ENCODE measurements at regions not wholly inside any gene's neighbourhood (a gene's known extent, or its start where the extent isn't known, plus 50 kb on each side); places are given as distances from the start of the nearest gene placed in this dataset.

DNA sequence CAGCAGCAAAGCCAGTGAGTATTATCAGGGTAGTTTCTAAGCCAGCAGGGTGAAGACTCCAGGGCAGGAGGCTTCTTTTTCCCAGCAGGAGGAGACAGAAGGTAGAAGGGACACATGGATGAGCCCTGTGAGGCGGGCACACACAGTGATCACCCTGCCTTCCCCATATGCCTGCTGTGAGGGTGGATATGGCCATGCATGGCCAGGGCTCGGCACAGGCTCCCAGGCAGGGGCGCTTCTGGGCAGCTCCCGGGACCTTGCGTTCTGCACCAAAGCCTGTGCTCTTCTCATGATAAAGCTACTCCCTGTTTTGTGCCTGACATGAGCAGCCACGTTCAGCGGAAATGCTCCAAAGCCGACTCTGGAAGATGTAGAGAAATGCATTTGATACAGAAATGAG is 807.2 kb downstream of the TYW1 start:
- peaks cover 0 to 30% (median 13%) of the 10 kb centered on the region in 5 donors for H3K4me1 ChIP-seq (ENCODE audit: control insufficient read depth in 5 of 5, insufficient read depth in 5 of 5, low read length in 5 of 5)
- no peak overlapping the region for H3K4me3 ChIP-seq (ENCODE audit: low read depth in 1 of 5, low read length in 5 of 5)
- H3K27me3 ChIP-seq (ENCODE audit: control insufficient read depth in 5 of 5, insufficient read depth in 4 of 5, low read length in 5 of 5), result peaks cover 0 to 5% (median 0%) of the 10 kb centered on the region in 5 donors

DNA sequence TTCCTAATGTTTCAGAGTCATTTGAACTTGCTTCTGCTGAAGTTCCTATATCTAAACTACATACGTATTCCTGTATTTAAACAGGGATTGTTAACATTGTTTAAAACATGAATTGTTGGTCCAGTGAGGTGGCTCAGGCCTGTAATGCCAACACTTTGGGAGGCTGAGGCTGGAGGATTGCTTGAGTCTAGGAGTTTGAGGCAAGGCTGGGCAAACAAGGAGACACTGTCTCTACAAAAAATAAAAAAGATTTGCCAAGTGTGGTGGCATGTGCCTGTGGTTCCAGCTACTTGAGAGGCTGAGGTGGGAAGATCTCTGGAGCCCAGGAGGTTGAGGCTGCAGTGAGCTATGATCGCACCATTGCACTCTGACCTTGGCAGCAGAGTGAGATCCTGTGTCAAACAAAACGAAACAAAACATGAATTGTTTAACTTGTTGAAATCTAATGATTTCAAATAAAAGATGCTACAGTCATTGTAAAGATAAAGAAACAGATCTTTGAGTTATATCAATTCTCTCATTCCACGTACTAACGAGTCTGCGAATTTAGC is 809.4 kb downstream of the TYW1 start:
- Histone ChIP-seq H3K27me3 (ENCODE audit: control insufficient read depth in 5 of 5, insufficient read depth in 4 of 5, low read length in 5 of 5) (peaks cover 0 to 5% (median 0%) of the 10 kb centered on the region in 5 donors), H3K27ac (ENCODE audit: low read depth, low read length) (no peak overlapping the region), H3K4me3 (ENCODE audit: low read depth in 1 of 5, low read length in 5 of 5) (no peak overlapping the region), H3K9me3 (ENCODE audit: control insufficient read depth in 5 of 5, low read length in 5 of 5) (peaks cover 0 to 2% (median 0%) of the 10 kb centered on the region in 5 donors), H3K9ac (ENCODE audit: low read length in 5 of 5) (no peak overlapping the region), H3K36me3 (ENCODE audit: control insufficient read depth in 5 of 5, insufficient read depth in 5 of 5, low read length in 5 of 5) (no peaks in the 10 kb centered on the region), H3K4me1 (ENCODE audit: control insufficient read depth in 5 of 5, insufficient read depth in 5 of 5, low read length in 5 of 5) (peaks cover 0 to 18% (median 10%) of the 10 kb centered on the region in 5 donors)

More for the DNA sequence above, 807.2 kb downstream of the TYW1 start:
- Histone ChIP-seq H3K9ac (ENCODE audit: low read length in 5 of 5) (no peak overlapping the region), H3K9me3 (ENCODE audit: control insufficient read depth in 5 of 5, low read length in 5 of 5) (peaks cover 0 to 2% (median 0%) of the 10 kb centered on the region in 5 donors), H3K36me3 (ENCODE audit: control insufficient read depth in 5 of 5, insufficient read depth in 5 of 5, low read length in 5 of 5) (no peaks in the 10 kb centered on the region), H3K27ac (ENCODE audit: low read depth, low read length) (no peak overlapping the region)

DNA sequence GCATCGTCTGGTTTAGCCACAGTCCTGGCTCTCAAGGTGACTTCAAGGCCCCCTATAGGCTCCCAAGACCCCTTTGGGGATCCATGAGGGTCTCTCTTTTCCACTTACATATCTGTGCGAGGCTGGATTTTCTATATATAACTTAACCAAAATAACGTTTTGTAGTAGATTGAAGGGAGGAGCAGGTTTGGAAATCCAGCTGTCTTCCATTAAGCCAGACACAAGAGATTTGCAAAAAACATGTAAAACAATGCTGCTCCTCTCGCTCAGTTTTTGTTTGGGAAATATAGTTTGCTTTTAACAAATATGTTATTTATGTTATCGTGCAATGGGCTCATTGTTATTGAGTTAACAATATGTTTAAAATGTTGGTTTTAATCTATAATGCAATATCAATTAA is 811.2 kb downstream of the TYW1 start:
- no peaks in the 10 kb centered on the region for H3K36me3 ChIP-seq (ENCODE audit: control insufficient read depth in 5 of 5, insufficient read depth in 5 of 5, low read length in 5 of 5)
- H3K4me1 ChIP-seq (ENCODE audit: control insufficient read depth in 5 of 5, insufficient read depth in 5 of 5, low read length in 5 of 5), result peaks cover 0 to 18% (median 10%) of the 10 kb centered on the region in 5 donors
- no peak overlapping the region for H3K4me3 ChIP-seq (ENCODE audit: low read depth in 1 of 5, low read length in 5 of 5)
- H3K9ac ChIP-seq (ENCODE audit: low read length in 5 of 5), result no peak overlapping the region
- H3K9me3 ChIP-seq (ENCODE audit: control insufficient read depth in 5 of 5, low read length in 5 of 5), result no peaks in the 10 kb centered on the region
- no peaks in the 10 kb centered on the region for H3K27me3 ChIP-seq (ENCODE audit: control insufficient read depth in 5 of 5, insufficient read depth in 4 of 5, low read length in 5 of 5)
- no peak overlapping the region for H3K27ac ChIP-seq (ENCODE audit: low read depth, low read length)

DNA sequence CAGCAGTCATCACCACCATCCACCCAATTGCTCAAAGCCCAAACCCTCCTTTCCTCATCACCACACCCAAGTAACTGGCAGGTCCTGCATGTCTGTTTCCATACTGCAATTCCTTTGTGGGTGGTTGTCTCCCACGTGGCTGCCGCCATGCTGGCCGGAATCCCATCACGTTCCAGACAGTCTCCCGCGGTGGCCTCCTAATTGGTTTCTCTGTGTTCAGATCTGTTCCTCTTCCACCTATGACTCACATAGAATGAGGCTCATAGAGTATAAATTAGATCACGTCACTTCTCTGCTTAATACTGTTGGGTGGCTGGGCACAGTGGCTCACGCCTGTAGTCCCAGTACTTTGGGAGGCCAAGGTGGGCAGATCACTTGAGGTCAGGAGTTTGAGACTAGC is 813.0 kb downstream of the TYW1 start:
- H3K9me3 ChIP-seq (ENCODE audit: control insufficient read depth in 5 of 5, low read length in 5 of 5), result no peaks in the 10 kb centered on the region
- H3K9ac ChIP-seq (ENCODE audit: low read length in 5 of 5), result no peak overlapping the region
- H3K4me3 ChIP-seq (ENCODE audit: low read depth in 1 of 5, low read length in 5 of 5), result no peak overlapping the region
- no peak overlapping the region for H3K27ac ChIP-seq (ENCODE audit: low read depth, low read length)
- no peaks in the 10 kb centered on the region for H3K36me3 ChIP-seq (ENCODE audit: control insufficient read depth in 5 of 5, insufficient read depth in 5 of 5, low read length in 5 of 5)
- no peaks in the 10 kb centered on the region for H3K27me3 ChIP-seq (ENCODE audit: control insufficient read depth in 5 of 5, insufficient read depth in 4 of 5, low read length in 5 of 5)
- H3K4me1 ChIP-seq (ENCODE audit: control insufficient read depth in 5 of 5, insufficient read depth in 5 of 5, low read length in 5 of 5), result peaks cover 0 to 18% (median 10%) of the 10 kb centered on the region in 5 donors

DNA sequence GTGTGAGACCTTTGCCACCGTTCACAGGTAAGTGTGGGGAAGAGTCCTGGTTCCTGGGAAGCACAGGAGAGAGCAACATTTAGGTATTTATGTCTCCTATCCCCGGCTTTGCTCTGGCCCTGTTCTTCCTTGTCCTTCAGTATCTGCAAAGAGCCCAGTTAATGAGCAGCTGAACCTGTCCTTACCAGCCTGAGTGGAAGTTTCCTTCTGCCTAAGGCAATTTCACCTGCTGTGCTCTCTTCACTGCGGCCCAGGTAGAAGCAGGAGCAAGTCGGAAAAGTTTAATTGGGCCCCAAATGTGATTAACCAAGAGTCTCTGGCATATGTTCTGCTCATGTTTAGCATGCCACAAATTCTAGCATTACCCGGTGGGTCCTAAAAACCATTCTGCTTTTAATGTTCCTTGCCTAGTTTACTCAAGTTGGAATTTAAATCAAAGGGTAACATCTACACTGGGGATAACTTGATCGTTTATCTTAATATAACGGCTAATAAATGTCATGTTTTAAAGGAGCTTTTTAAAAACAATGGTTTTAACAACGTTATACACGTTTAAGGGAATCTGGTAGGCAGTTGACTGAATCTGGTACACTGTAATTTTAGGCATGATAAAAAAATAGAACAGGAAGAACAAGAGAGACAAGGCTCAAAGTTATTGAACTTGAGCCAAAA is 817.1 kb downstream of the TYW1 start:
- Histone ChIP-seq H3K36me3 (ENCODE audit: control insufficient read depth in 5 of 5, insufficient read depth in 5 of 5, low read length in 5 of 5) (no peaks in the 10 kb centered on the region), H3K9me3 (ENCODE audit: control insufficient read depth in 5 of 5, low read length in 5 of 5) (peaks cover 0 to 10% (median 4%) of the 10 kb centered on the region in 5 donors), H3K4me1 (ENCODE audit: control insufficient read depth in 5 of 5, insufficient read depth in 5 of 5, low read length in 5 of 5) (no peaks in the 10 kb centered on the region), H3K27ac (ENCODE audit: low read depth, low read length) (no peak overlapping the region), H3K4me3 (ENCODE audit: low read depth in 1 of 5, low read length in 5 of 5) (no peak overlapping the region), H3K27me3 (ENCODE audit: control insufficient read depth in 5 of 5, insufficient read depth in 4 of 5, low read length in 5 of 5) (no peaks in the 10 kb centered on the region), H3K9ac (ENCODE audit: low read length in 5 of 5) (no peak overlapping the region)

DNA sequence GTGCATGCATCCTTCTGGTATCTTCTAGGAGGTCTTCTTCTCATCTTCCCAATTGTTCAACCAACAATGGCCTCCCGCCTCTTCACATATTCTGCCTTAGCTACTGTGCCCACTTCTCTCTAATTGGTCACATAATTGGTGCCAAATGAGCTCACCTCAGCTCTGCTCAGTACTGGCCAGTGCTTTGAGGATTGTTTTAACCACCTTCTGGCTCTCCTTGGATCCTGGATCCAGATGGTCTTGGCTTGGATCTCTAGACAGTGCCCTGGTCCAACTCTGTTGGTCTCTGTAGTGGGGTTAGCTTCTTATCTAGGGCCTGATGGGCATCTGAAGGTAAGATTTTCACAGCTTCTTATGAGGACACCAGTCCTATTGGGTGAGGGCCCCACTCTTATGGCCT is 820.8 kb downstream of the TYW1 start:
- H3K36me3 ChIP-seq (ENCODE audit: control insufficient read depth in 5 of 5, insufficient read depth in 5 of 5, low read length in 5 of 5), result no peaks in the 10 kb centered on the region
- no peak overlapping the region for H3K27ac ChIP-seq (ENCODE audit: low read depth, low read length)
- peaks cover 0 to 10% (median 4%) of the 10 kb centered on the region in 5 donors for H3K9me3 ChIP-seq (ENCODE audit: control insufficient read depth in 5 of 5, low read length in 5 of 5)
- no peaks in the 10 kb centered on the region for H3K4me1 ChIP-seq (ENCODE audit: control insufficient read depth in 5 of 5, insufficient read depth in 5 of 5, low read length in 5 of 5)
- H3K4me3 ChIP-seq (ENCODE audit: low read depth in 1 of 5, low read length in 5 of 5), result no peak overlapping the region
- no peak overlapping the region for H3K9ac ChIP-seq (ENCODE audit: low read length in 5 of 5)
- H3K27me3 ChIP-seq (ENCODE audit: control insufficient read depth in 5 of 5, insufficient read depth in 4 of 5, low read length in 5 of 5), result no peaks in the 10 kb centered on the region

DNA sequence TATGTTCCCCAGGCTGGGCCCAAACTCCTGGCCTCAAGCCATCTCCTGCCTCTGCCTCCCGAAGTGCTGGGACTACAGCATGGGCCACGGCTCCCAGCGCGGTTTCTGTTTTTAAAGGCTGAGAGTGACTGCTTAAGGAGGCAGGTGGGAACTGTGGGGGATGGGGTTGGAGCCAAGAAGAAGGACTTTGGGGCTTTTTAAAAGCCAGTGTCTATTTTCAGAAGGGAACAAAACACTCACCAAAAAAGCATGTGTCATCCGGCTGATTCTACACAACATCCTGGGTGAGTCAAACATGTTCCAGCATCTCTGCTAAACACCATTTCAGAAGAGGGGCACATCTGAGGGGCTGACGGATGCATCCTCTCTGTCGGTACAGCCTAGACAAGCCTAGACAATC is 824.5 kb downstream of the TYW1 start:
- Histone ChIP-seq H3K9me3 (ENCODE audit: control insufficient read depth in 5 of 5, low read length in 5 of 5) (peaks cover 0 to 10% (median 3%) of the 10 kb centered on the region in 5 donors), H3K27ac (ENCODE audit: low read depth, low read length) (no peak overlapping the region), H3K36me3 (ENCODE audit: control insufficient read depth in 5 of 5, insufficient read depth in 5 of 5, low read length in 5 of 5) (no peaks in the 10 kb centered on the region), H3K4me3 (ENCODE audit: low read depth in 1 of 5, low read length in 5 of 5) (no peak overlapping the region), H3K4me1 (ENCODE audit: control insufficient read depth in 5 of 5, insufficient read depth in 5 of 5, low read length in 5 of 5) (no peaks in the 10 kb centered on the region), H3K9ac (ENCODE audit: low read length in 5 of 5) (no peak overlapping the region), H3K27me3 (ENCODE audit: control insufficient read depth in 5 of 5, insufficient read depth in 4 of 5, low read length in 5 of 5) (no peaks in the 10 kb centered on the region)

DNA sequence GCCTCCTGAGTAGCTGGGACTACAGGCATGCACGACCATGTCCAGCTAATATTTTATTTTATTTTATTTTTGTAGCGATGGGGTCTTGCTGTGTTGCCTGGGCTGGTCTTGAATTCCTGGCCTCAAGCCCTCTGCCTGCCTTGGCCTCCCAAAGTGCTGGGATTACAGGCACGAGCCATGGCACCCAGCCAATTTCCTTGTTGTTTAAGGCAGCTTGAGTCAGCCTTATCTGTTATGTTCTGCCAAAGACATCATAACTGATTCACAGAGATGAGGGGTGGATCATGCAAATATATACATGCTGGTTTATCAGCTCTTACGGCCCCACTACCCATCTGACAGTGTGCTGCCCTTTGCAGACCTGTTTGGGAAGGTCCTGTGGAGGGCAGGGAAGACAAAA is 826.7 kb downstream of the TYW1 start:
- Histone ChIP-seq H3K9ac (ENCODE audit: low read length in 5 of 5) (no peak overlapping the region), H3K27ac (ENCODE audit: low read depth, low read length) (no peak overlapping the region), H3K27me3 (ENCODE audit: control insufficient read depth in 5 of 5, insufficient read depth in 4 of 5, low read length in 5 of 5) (no peaks in the 10 kb centered on the region), H3K9me3 (ENCODE audit: control insufficient read depth in 5 of 5, low read length in 5 of 5) (no peaks in the 10 kb centered on the region), H3K4me1 (ENCODE audit: control insufficient read depth in 5 of 5, insufficient read depth in 5 of 5, low read length in 5 of 5) (no peaks in the 10 kb centered on the region), H3K36me3 (ENCODE audit: control insufficient read depth in 5 of 5, insufficient read depth in 5 of 5, low read length in 5 of 5) (no peaks in the 10 kb centered on the region), H3K4me3 (ENCODE audit: low read depth in 1 of 5, low read length in 5 of 5) (no peak overlapping the region)

DNA sequence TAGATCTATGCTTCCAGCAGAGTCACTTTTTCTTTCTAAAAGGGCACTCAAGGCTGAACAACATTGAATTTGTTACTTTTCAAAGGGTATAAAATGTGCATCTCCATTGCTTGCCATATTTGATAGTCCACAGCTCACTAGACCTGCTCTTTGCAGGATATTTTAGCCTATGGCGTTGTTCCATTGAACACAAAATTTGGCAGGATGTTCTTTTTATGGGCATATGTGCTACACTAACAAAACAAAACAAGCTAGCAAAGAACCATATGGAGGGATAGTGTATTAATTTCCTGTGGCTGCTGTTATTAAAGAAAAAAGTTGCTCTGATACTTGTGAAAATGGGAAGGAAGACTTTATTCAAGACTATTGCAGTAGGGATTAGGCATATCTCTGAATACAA is 828.7 kb downstream of the TYW1 start:
- H3K9me3 ChIP-seq (ENCODE audit: control insufficient read depth in 5 of 5, low read length in 5 of 5), result no peaks in the 10 kb centered on the region
- H3K9ac ChIP-seq (ENCODE audit: low read length in 5 of 5), result no peak overlapping the region
- H3K27ac ChIP-seq (ENCODE audit: low read depth, low read length), result no peak overlapping the region
- no peaks in the 10 kb centered on the region for H3K27me3 ChIP-seq (ENCODE audit: control insufficient read depth in 5 of 5, insufficient read depth in 4 of 5, low read length in 5 of 5)
- H3K36me3 ChIP-seq (ENCODE audit: control insufficient read depth in 5 of 5, insufficient read depth in 5 of 5, low read length in 5 of 5), result no peaks in the 10 kb centered on the region
- H3K4me3 ChIP-seq (ENCODE audit: low read depth in 1 of 5, low read length in 5 of 5), result no peak overlapping the region
- H3K4me1 ChIP-seq (ENCODE audit: control insufficient read depth in 5 of 5, insufficient read depth in 5 of 5, low read length in 5 of 5), result no peaks in the 10 kb centered on the region

DNA sequence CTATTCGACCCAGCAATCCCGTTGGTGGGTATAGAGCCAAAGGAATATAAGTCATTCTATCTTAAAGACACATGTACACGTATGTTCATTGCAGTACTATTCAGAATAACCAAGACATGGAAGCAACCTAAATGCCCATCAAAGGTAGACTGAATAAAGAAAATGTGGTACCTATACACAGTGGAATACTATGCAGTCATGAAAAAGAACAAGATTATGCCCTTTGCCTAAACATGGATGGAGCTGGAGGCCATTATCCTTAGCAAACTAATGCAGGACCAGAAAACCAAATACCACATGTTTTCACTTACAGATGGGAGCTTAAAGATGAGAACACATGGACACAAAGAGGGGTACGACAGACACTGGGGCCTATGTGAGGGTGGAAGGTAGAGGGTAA is 845.3 kb downstream of the TYW1 start:
- no peak overlapping the region for H3K27ac ChIP-seq (ENCODE audit: low read depth, low read length)
- peaks cover 0 to 4% (median 0%) of the 10 kb centered on the region in 5 donors for H3K9me3 ChIP-seq (ENCODE audit: control insufficient read depth in 5 of 5, low read length in 5 of 5)
- H3K4me3 ChIP-seq (ENCODE audit: low read depth in 1 of 5, low read length in 5 of 5), result no peak overlapping the region

More for the DNA sequence above, 845.3 kb downstream of the TYW1 start:
- no peaks in the 10 kb centered on the region for H3K27me3 ChIP-seq (ENCODE audit: control insufficient read depth in 5 of 5, insufficient read depth in 4 of 5, low read length in 5 of 5)
- H3K9ac ChIP-seq (ENCODE audit: low read length in 5 of 5), result no peak overlapping the region
- no peaks in the 10 kb centered on the region for H3K36me3 ChIP-seq (ENCODE audit: control insufficient read depth in 5 of 5, insufficient read depth in 5 of 5, low read length in 5 of 5)
- H3K4me1 ChIP-seq (ENCODE audit: control insufficient read depth in 5 of 5, insufficient read depth in 5 of 5, low read length in 5 of 5), result peaks cover 0 to 2% (median 0%) of the 10 kb centered on the region in 5 donors
